ENCODE measurements at regions not wholly inside any gene's neighbourhood (a gene's known extent, or its start where the extent isn't known, plus 50 kb on each side); places are given as distances from the start of the nearest gene placed in this dataset.
"Not testable (repeated sequence)": the region's sequence is repeated elsewhere in the genome, so short reads cannot be mapped to it uniquely, and the experiment has no call there.

- DNase-seq (ENCODE audit: low read depth): no peak
Observed at GRCh38 chr4:178963446-178964045, 1521.3 kb upstream of the AGA start.

- DNase-seq (ENCODE audit: low read depth): no peak
Observed at GRCh38 chr4:178966644-178967043, 1524.4 kb upstream of the AGA start.

GRCh38 chr4:178970433-178971140 is 1528.3 kb upstream of the AGA start:
- peak; percentile 26 for DNase-seq (ENCODE audit: low read depth)

- no peak for DNase-seq (ENCODE audit: low read depth)
Observed at GRCh38 chr4:178976861-178977260, 1534.6 kb upstream of the AGA start.

GRCh38 chr4:178993306-178993705 is 1551.1 kb upstream of the AGA start:
- DNase-seq (ENCODE audit: low read depth): no peak

- no peak for DNase-seq (ENCODE audit: low read depth)
Observed at GRCh38 chr4:179001918-179002317, 1559.7 kb upstream of the AGA start.

GRCh38 chr4:179007755-179008154 is 1565.5 kb upstream of the AGA start:
- peak; percentile 1 for DNase-seq (ENCODE audit: low read depth)

GRCh38 chr4:179017581-179017980 is 1575.3 kb upstream of the AGA start:
- DNase-seq (ENCODE audit: low read depth): no peak

GRCh38 chr4:179027569-179027968 is 1585.3 kb upstream of the AGA start:
- DNase-seq (ENCODE audit: low read depth): no peak

GRCh38 chr4:179028321-179028720 is 1586.1 kb upstream of the AGA start:
- no peak for DNase-seq (ENCODE audit: low read depth)

GRCh38 chr4:179029683-179030082 is 1587.4 kb upstream of the AGA start:
- no peak for DNase-seq (ENCODE audit: low read depth)

- DNase-seq (ENCODE audit: low read depth): no peak
Observed at GRCh38 chr4:179040259-179040658, 1598.0 kb upstream of the AGA start.

- no peak for DNase-seq (ENCODE audit: low read depth)
Observed at GRCh38 chr4:179048839-179049453, 1606.7 kb upstream of the AGA start.

- DNase-seq (ENCODE audit: low read depth): no peak
Observed at GRCh38 chr4:179051206-179051605, 1609.0 kb upstream of the AGA start.

- DNase-seq (ENCODE audit: low read depth): no peak
Observed at GRCh38 chr4:179059396-179059795, 1617.2 kb upstream of the AGA start.

- not testable (repeated sequence) for DNase-seq (ENCODE audit: low read depth)
Observed at GRCh38 chr4:179066254-179066653, 1624.0 kb upstream of the AGA start.

GRCh38 chr4:179071131-179071530 is 1628.9 kb upstream of the AGA start:
- no peak for DNase-seq (ENCODE audit: low read depth)

- DNase-seq (ENCODE audit: low read depth): no peak
Observed at GRCh38 chr4:179076865-179077264, 1634.6 kb upstream of the AGA start.

GRCh38 chr4:179095585-179096221 is 1653.5 kb upstream of the AGA start:
- DNase-seq (ENCODE audit: low read depth): peak; percentile 25

GRCh38 chr4:179097741-179098140 is 1655.5 kb upstream of the AGA start:
- DNase-seq (ENCODE audit: low read depth): peak; percentile 24

GRCh38 chr4:179110356-179110755 is 1668.1 kb upstream of the AGA start:
- peak; percentile 95 for DNase-seq (ENCODE audit: low read depth)

- peak; percentile 75 for DNase-seq (ENCODE audit: low read depth)
Observed at GRCh38 chr4:179110816-179111215, 1668.6 kb upstream of the AGA start.
